Right atrium auricular region (tissue), 2 donors: ENCODE measurements at regions not wholly inside any gene's neighbourhood (a gene's known extent, or its start where the extent isn't known, plus 50 kb on each side); places are given as distances from the start of the nearest gene placed in this dataset.

Experiments used
- DNase-seq: peaks from one replicate; pipeline ENCODE4 v3.0.0-alpha.2; 2019; ENCODE audit warnings: low spot score
- H3K27ac ChIP-seq, 2 donors: fragments of 200-600 bp; sonication (generic); 1 replicate in 1 of 2; 2 replicates in 1 of 2; pipeline ENCODE4 v1.5.1; 2016 to 2019
- H3K27me3 ChIP-seq, 2 donors: fragments of 200-600 bp; sonication (generic); one replicate each; pipeline versions ENCODE4 v1.5.1 to v1.6.0; 2017 to 2019
- H3K36me3 ChIP-seq: fragments of 200-600 bp; sonication (generic); one replicate; pipeline ENCODE4 v1.5.1; 2016
- H3K4me1 ChIP-seq, 2 donors: fragments of 200-600 bp; sonication (generic); one replicate each; pipeline versions ENCODE4 v1.5.1 to v1.6.0; 2017 to 2019
- H3K4me3 ChIP-seq, 2 donors: fragments of 200-600 bp; sonication (generic); 1 replicate in 1 of 2; 2 replicates in 1 of 2; pipeline ENCODE4 v1.5.1; 2017 to 2019; ENCODE audit warnings: mild to moderate bottlenecking in 1 of 2, moderate library complexity in 1 of 2
- H3K9me3 ChIP-seq, 2 donors: fragments of 200-600 bp; sonication (generic); one replicate each; pipeline ENCODE4 v1.5.1; 2019
- CTCF ChIP-seq, 2 donors: fragments of 200-600 bp; sonication (generic); IDR thresholded peaks; one replicate each; pipeline ENCODE4 v1.5.1; 2019; ENCODE audit warnings: antibody characterized with exemption in 2 of 2

- DNase-seq = no peak
- Histone ChIP-seq H3K27ac (no peak overlapping the region), H3K27me3 (no peaks in the 10 kb centered on the region), H3K4me3 (no peak overlapping the region), H3K4me1 (no peaks in the 10 kb centered on the region), H3K36me3 (no peaks in the 10 kb centered on the region), H3K9me3 (no peaks in the 10 kb centered on the region)
- no peak for TF ChIP-seq CTCF (IDR thresholded peaks at IDR 0.05)
Measured at GRCh38 chr15:94943888-94944287, 712.5 kb downstream of the MCTP2 start.

- H3K9me3 ChIP-seq = peaks cover 0 to 12% of the 10 kb centered on the region in 2 donors
- no peak overlapping the region for H3K4me3 ChIP-seq
- no peaks in the 10 kb centered on the region for H3K27me3 ChIP-seq
- no peaks in the 10 kb centered on the region for H3K36me3 ChIP-seq
- no peaks in the 10 kb centered on the region for H3K4me1 ChIP-seq
- no peak for DNase-seq
- TF ChIP-seq CTCF (IDR thresholded peaks at IDR 0.05) = no peak
- no peak overlapping the region for H3K27ac ChIP-seq
Measured at GRCh38 chr15:94951538-94951937, 720.2 kb downstream of the MCTP2 start.

- no peak for TF ChIP-seq CTCF (IDR thresholded peaks at IDR 0.05)
- no peaks in the 10 kb centered on the region for H3K27me3 ChIP-seq
Measured at GRCh38 chr15:94963953-94964352, 732.6 kb downstream of the MCTP2 start.

GRCh38 chr15:94965593-94965992, 734.2 kb downstream of the MCTP2 start:
- Histone ChIP-seq H3K27ac (peak overlapping the region in 1 of 2 donors; percentile 13), H3K9me3 (peaks cover 0 to 11% of the 10 kb centered on the region in 2 donors), H3K27me3 (no peaks in the 10 kb centered on the region), H3K4me3 (no peak overlapping the region), H3K36me3 (no peaks in the 10 kb centered on the region), H3K4me1 (no peaks in the 10 kb centered on the region)
- DNase-seq = no peak
- no peak for TF ChIP-seq CTCF (IDR thresholded peaks at IDR 0.05)

More at GRCh38 chr15:94963953-94964352, 732.6 kb downstream of the MCTP2 start:
- H3K9me3 ChIP-seq = peaks cover 0 to 12% of the 10 kb centered on the region in 2 donors
- DNase-seq = no peak
- no peaks in the 10 kb centered on the region for H3K4me1 ChIP-seq
- no peaks in the 10 kb centered on the region for H3K36me3 ChIP-seq
- no peak overlapping the region for H3K4me3 ChIP-seq
- H3K27ac ChIP-seq = no peak overlapping the region

GRCh38 chr15:94968133-94968532, 736.8 kb downstream of the MCTP2 start:
- no peak for DNase-seq
- Histone ChIP-seq H3K27ac (peak overlapping the region; percentile 14 to 18), H3K36me3 (no peaks in the 10 kb centered on the region), H3K27me3 (no peaks in the 10 kb centered on the region), H3K4me3 (no peak overlapping the region), H3K4me1 (no peaks in the 10 kb centered on the region), H3K9me3 (no peaks in the 10 kb centered on the region)
- TF ChIP-seq CTCF (IDR thresholded peaks at IDR 0.05) = no peak

- DNase-seq = no peak
- no peaks in the 10 kb centered on the region for H3K4me1 ChIP-seq
- TF ChIP-seq CTCF (IDR thresholded peaks at IDR 0.05) = no peak
- H3K4me3 ChIP-seq = no peak overlapping the region
- H3K9me3 ChIP-seq = no peaks in the 10 kb centered on the region
- H3K27ac ChIP-seq = no peak overlapping the region
- no peaks in the 10 kb centered on the region for H3K36me3 ChIP-seq
- no peaks in the 10 kb centered on the region for H3K27me3 ChIP-seq
Measured at GRCh38 chr15:94970096-94970495, 738.7 kb downstream of the MCTP2 start.
